Mesodermal cell (in vitro differentiated cells): ENCODE measurements at regions not wholly inside any gene's neighbourhood (a gene's known extent, or its start where the extent isn't known, plus 50 kb on each side); places are given as distances from the start of the nearest gene placed in this dataset.

Experiments
- H3K27ac ChIP-seq: 2 replicates; pipeline ENCODE4 v1.7.0; 2013; ENCODE audit warnings: mild to moderate bottlenecking, low read depth, low read length, moderate library complexity; ENCODE audit not compliant: severe bottlenecking
- H3K36me3 ChIP-seq: 2 replicates; pipeline ENCODE4 v1.7.1; 2013; ENCODE audit warnings: mild to moderate bottlenecking, low read length, moderate library complexity; ENCODE audit not compliant: control insufficient read depth, insufficient read depth
- H3K4me1 ChIP-seq: one replicate; pipeline ENCODE4 v1.7.1; 2013; ENCODE audit warnings: mild to moderate bottlenecking, low read length; ENCODE audit not compliant: insufficient read depth, control insufficient read depth, poor library complexity, severe bottlenecking
- H3K4me3 ChIP-seq: 2 replicates; pipeline ENCODE4 v1.7.0; 2013; ENCODE audit warnings: low read length, control low read depth, mild to moderate bottlenecking; ENCODE audit not compliant: insufficient read depth, poor library complexity, severe bottlenecking; ENCODE audit errors: extremely low read depth
- H3K9me3 ChIP-seq: 2 replicates; pipeline ENCODE4 v1.7.1; 2013; ENCODE audit warnings: mild to moderate bottlenecking, low read length, moderate library complexity; ENCODE audit not compliant: control insufficient read depth
- WGBS, 2 experiments: methylation state at CpG; one replicate each; pipeline ENCODE4 v1.1.5; 2013; ENCODE audit warnings: missing lambda C conversion rate in 2 of 2; ENCODE audit not compliant: insufficient coverage in 2 of 2; 5-methylcytosine and 5-hydroxymethylcytosine counted together

DNA sequence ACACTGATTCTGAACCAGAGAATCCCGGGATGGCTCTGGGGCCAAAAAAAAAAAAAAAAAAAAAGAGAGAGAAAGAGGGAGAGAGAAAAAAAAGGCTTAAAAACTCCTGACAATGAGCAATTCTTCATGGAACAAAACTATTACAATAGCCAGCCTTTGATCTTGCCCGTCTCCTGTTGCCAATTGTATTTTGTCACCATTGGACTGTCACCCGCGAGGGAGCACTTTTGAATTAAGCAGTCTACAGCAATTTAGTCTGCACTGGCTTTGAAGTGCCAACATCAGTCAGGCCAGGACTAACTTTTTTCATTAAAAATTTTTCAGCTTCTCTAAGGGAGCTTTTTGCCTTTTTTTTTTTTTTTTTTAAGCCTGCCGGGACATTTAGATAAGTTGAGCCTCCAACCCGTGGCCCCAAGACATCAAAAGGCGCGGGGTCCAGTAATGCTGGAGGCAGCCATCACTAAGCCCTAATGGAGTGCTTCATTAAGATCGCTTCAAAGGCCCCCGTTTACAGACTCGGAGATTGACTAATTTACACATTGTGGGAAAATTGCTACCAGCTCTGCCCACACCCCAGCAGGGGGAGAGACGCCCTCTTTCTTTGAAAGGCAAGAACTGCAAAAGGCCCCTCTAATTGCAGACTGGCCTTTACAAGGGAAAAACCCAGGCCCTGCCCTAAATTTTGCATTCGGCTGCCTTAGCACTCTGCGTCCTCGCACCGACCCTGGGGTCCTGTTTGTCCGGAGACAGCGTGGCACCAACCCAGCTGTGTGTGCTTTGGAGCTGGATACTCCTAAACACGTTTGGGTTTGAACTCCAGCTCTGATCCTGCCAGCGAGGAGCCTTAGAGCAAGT lies 98.1 kb upstream of the MSX1 start:
- H3K36me3 ChIP-seq: no peaks in the 10 kb centered on the region
- 17 to 23% methylated on average over 13 to 18 of the region's 20 CpGs for WGBS, 2 experiments
- peak overlapping the region; percentile 62 for H3K27ac ChIP-seq
- no peak overlapping the region for H3K4me3 ChIP-seq
- H3K4me1 ChIP-seq: peaks cover 50% of the 10 kb centered on the region
- H3K9me3 ChIP-seq: no peaks in the 10 kb centered on the region

DNA sequence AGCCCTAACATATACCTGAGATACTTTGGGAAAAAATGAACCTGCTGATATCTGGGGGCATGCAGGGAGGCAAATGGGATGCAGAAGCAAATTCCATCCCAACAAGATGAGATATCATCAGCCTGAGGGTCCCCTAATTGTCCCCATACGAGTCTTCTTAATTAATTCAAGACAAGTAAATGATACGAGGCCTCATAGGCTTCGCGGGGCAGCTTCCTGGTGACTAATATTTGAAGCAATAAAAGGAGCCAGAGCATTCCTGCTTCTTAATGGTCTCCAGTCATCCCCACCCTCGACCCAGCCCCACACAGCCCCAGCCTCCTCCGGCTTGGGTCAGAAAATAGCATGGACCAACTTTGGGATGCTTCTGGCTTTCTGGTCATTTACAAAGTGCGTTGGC lies 99.6 kb upstream of the MSX1 start:
- Histone ChIP-seq H3K27ac (no peak overlapping the region), H3K4me1 (peaks cover 38% of the 10 kb centered on the region), H3K36me3 (no peaks in the 10 kb centered on the region), H3K9me3 (no peaks in the 10 kb centered on the region), H3K4me3 (no peak overlapping the region)
- WGBS, 2 experiments: 87 to 94% methylated on average over 4 to 7 of the region's 7 CpGs

DNA sequence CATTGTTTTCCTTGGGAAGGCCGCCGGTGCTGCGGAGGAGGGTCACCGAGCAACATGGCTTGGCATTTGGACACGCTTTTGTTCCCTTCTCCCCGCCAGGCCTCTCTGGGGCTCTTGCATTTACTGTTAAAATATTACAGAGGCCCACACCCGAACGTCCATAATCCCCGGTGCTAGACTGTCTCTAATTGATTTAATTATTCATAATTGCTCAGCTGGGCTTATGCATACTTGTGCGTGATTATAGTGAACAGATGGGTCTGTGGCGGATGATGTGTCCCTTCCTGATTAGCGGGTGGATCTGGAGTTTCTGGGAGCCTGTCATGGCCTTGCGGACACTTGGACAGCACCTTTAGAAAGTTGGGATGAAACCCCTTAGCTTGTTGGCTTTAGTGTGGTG lies 100.2 kb upstream of the MSX1 start:
- H3K36me3 ChIP-seq: no peaks in the 10 kb centered on the region
- H3K27ac ChIP-seq: no peak overlapping the region
- 82 to 93% methylated on average over 10 to 12 of the region's 13 CpGs for WGBS, 2 experiments
- peaks cover 37% of the 10 kb centered on the region for H3K4me1 ChIP-seq
- H3K9me3 ChIP-seq: no peaks in the 10 kb centered on the region
- H3K4me3 ChIP-seq: no peak overlapping the region

DNA sequence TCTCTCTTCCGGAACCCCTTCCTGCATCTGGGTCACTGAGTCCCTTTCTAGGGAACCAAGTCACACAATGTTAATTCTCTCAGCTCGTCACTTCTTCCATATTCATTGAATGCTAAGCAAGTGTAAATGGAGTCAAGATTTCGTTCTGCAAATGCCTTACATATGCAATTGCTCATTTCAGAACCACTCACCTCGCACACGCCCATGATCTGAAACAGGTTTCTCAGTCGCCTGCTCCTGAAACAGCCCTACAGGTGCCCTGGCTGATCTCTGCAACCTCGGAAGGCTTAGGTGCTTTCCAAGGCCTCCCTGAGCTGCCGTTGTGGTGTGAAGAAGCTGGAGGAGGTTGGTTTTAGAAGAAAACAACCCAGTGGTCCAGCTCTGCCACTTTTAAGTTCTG lies 100.8 kb upstream of the MSX1 start:
- peaks cover 31% of the 10 kb centered on the region for H3K4me1 ChIP-seq
- no peak overlapping the region for H3K27ac ChIP-seq
- no peaks in the 10 kb centered on the region for H3K9me3 ChIP-seq
- WGBS, 2 experiments: 73 to 88% methylated on average over 5 to 6 of the region's 8 CpGs
- no peaks in the 10 kb centered on the region for H3K36me3 ChIP-seq
- H3K4me3 ChIP-seq: no peak overlapping the region

DNA sequence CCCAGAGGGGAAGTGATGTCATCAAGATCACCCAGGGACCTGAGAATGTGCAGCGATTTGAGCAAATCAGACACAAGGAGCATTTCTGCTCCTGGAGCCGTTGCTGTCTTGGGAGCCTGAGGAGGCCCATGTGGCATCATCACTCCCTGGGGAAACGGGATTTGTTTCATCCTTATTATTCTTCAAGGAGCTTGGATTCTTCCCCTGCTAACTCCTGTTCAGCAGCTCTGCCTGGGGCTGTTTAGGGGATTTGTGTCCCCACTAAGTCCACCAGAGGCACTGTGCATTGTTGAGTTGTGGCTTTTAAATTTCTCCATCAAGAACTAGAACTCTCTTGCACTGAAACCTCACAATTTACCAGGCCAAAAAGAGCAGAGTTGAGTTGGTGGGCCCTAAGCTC lies 104.2 kb upstream of the MSX1 start:
- Histone ChIP-seq H3K27ac (no peak overlapping the region), H3K36me3 (no peaks in the 10 kb centered on the region), H3K9me3 (no peaks in the 10 kb centered on the region), H3K4me1 (no peaks in the 10 kb centered on the region), H3K4me3 (no peak overlapping the region)
- 77 to 84% methylated on average over 3 of the region's 3 CpGs for WGBS, 2 experiments

DNA sequence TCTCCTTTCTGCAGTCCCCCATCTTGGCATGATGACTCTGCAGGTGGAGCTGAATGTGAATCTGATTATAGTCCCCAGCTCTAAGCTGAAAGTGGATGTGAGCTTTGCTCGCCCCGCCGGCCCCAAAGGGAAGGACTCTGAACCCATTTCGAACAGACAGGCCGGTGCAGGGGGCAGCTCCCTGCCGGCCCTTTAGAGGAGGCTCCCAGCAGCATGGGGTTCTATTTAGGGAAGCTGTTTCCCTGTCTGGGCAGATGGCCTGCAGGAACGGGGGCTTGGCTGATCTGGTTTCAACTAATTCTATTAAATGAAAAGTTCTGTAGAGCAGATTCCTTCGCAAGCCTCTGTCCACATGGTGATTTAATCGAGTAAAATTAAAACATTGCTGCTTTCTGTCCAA lies 104.8 kb upstream of the MSX1 start:
- no peak overlapping the region for H3K27ac ChIP-seq
- no peak overlapping the region for H3K4me3 ChIP-seq
- 72 to 79% methylated on average over 8 to 9 of the region's 9 CpGs for WGBS, 2 experiments
- no peaks in the 10 kb centered on the region for H3K36me3 ChIP-seq
- no peaks in the 10 kb centered on the region for H3K4me1 ChIP-seq
- H3K9me3 ChIP-seq: no peaks in the 10 kb centered on the region

DNA sequence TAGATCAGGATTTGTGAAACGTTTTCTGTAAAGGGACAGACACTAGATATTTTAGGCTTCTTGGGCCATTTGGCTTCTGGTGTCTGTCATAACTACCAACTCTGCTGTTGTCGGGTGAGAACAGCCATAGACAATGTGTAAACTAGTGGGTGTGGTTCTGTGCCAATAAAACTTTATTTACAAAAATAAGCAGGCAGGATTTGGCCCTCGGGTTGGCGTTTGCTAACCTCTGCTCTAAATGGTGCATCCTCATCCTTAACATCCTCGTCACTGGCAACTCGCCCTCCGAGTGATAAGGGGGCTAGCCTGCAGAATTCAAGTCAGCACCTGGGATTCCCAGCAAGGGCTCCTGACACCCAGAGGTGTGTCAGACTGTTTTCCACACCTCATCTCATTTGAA lies 105.8 kb upstream of the MSX1 start:
- no peak overlapping the region for H3K4me3 ChIP-seq
- H3K4me1 ChIP-seq: no peaks in the 10 kb centered on the region
- no peak overlapping the region for H3K27ac ChIP-seq
- no peaks in the 10 kb centered on the region for H3K36me3 ChIP-seq
- no peaks in the 10 kb centered on the region for H3K9me3 ChIP-seq
- WGBS, 2 experiments: 81 to 83% methylated on average over 5 of the region's 7 CpGs

DNA sequence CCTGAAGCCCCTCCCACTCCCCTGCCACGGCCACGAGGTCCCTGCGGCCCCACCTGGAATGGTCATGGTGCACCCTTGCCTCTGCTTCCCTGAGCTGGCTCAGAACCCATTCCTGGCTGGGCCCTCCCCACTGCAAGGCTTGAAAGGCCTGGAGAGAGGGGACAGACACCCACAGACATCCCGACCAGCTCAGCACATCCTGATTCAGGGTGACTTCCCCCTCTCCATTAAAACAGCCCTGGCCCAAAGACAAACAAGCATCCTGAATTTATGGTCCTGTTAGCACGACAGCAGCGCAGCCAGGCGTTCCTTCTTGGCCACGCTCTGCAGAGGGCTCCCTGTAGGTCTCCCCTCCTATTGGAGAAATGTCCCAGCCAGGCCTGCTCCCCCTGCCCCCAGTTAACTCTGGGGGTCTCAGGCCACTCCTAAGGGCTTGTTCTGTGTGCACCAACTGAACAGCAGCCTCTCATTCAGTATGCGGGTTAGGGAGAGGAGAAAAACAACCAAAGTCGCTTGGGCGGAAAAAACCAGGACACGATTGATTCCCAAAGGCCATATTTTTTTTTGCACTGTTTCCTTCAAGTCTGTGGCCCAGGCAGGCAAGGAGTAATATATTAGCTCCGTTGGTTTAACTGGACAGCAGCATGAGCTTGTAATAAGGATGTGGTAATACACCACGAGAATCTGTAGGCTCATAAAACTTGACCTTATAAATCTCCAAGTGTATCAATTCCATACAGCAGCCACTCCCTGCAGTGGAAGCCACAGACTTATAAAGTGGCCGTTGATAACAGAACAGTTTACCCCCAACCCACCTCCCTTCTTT lies 106.7 kb upstream of the MSX1 start:
- H3K27ac ChIP-seq: no peak overlapping the region
- H3K36me3 ChIP-seq: no peaks in the 10 kb centered on the region
- no peaks in the 10 kb centered on the region for H3K4me1 ChIP-seq
- 82 to 94% methylated on average over 9 to 12 of the region's 15 CpGs for WGBS, 2 experiments
- H3K4me3 ChIP-seq: no peak overlapping the region
- no peaks in the 10 kb centered on the region for H3K9me3 ChIP-seq

DNA sequence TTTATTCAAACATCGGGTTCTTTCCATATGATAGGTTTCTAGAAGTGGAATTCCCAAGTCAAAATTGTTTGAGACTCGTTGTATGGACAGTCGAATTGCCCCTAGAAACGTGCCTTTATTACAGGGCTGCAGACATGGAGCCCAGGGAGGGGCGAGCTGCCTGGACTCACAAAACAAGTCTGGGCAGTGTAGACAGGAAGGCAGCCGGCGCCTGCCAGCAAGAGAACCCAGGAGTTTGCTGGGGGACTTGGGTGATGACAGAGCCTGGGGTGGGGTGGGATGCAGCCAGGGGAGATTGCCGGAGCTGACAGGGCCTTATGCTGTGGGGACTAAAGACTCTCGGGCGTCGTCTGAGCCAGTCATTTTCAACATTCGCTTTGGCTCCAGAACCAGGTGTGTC lies 107.4 kb upstream of the MSX1 start:
- WGBS, 2 experiments: 91 to 92% methylated on average over 7 to 8 of the region's 12 CpGs
- H3K4me3 ChIP-seq: no peak overlapping the region

DNA sequence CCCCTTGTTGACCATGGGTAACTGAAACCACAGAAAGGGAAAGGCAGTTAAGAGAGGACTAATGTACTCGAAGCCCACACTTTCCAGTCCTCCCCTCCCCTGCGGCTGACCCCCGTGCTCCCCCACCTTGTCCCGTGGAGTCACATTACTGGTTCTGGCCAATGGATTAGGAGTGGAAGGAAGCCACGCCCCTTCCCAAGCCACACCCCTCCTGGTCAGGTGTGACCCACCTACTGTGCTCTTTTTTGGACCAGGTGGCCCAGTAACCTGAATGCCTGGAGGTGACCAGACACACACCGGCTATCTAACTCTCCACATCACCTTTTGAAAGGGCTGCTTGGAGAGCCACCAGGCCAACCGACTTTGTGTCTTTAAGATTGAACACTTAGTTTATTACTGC lies 109.3 kb upstream of the MSX1 start:
- peaks cover 14% of the 10 kb centered on the region for H3K9me3 ChIP-seq
- no peak overlapping the region for H3K27ac ChIP-seq
- WGBS, 2 experiments: 92 to 100% methylated on average over 4 of the region's 7 CpGs
- no peak overlapping the region for H3K4me3 ChIP-seq
- H3K36me3 ChIP-seq: no peaks in the 10 kb centered on the region
- no peaks in the 10 kb centered on the region for H3K4me1 ChIP-seq

More for the DNA sequence above, 107.4 kb upstream of the MSX1 start:
- peaks cover 3% of the 10 kb centered on the region for H3K9me3 ChIP-seq
- H3K27ac ChIP-seq: no peak overlapping the region
- H3K36me3 ChIP-seq: no peaks in the 10 kb centered on the region
- no peaks in the 10 kb centered on the region for H3K4me1 ChIP-seq

DNA sequence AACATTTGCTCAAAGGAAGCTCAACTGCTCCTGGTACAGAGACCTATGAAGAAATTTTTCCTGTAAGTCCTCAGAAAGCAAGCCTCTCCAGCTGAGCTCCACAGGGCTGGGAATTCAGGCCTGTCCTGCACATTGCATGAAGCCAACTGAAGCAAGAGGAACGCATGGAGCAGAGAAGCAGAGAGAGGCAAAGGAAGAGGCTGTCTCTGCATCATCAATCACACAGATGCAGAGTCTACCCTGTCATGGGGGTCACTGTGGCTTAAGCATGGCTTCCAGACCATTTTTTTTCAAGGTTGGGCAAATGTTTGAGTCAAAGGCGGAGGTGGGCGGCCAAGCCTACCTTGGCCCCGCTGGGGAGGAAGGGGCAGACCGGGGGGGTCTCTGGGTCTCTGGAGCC lies 110.3 kb upstream of the MSX1 start:
- no peaks in the 10 kb centered on the region for H3K4me1 ChIP-seq
- H3K27ac ChIP-seq: no peak overlapping the region
- H3K36me3 ChIP-seq: no peaks in the 10 kb centered on the region
- WGBS, 2 experiments: 83 to 93% methylated on average over 3 to 4 of the region's 5 CpGs
- peaks cover 18% of the 10 kb centered on the region for H3K9me3 ChIP-seq
- no peak overlapping the region for H3K4me3 ChIP-seq
